HG02973 (cell line): ENCODE measurements at regions not wholly inside any gene's neighbourhood (a gene's known extent, or its start where the extent isn't known, plus 50 kb on each side); places are given as distances from the start of the nearest gene placed in this dataset.
"Not testable (repeated sequence)": the region's sequence is repeated elsewhere in the genome, so short reads cannot be mapped to it uniquely, and the experiment has no call there.

ENCODE experiments used
- ATAC-seq: cut with Tn5 transposase; IDR thresholded peaks from one replicate; pipeline ENCODE4 v1.9.1; 2021; ENCODE audit warnings: moderate library complexity; ENCODE audit not compliant: unreplicated experiment

DNA sequence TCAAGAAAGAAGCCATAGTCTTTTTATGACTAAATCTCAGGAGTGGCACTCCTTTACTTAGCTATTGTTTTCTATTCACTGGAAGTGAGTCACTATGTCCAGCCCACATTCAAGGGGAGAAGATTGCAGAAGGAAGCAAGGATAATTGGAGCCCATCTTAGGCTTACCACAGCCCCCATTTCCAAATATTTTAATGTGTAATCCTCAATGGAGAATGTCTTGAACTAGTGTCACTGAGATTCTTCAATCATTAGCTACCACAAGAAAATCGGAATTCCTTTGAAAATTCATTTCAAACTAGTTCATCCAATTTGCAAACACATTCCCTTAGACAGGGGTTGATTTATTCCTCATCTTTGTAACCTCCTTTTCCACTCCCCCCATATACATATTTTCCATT lies 84.7 kb downstream of the DLEU7 start:
- no peak for ATAC-seq

DNA sequence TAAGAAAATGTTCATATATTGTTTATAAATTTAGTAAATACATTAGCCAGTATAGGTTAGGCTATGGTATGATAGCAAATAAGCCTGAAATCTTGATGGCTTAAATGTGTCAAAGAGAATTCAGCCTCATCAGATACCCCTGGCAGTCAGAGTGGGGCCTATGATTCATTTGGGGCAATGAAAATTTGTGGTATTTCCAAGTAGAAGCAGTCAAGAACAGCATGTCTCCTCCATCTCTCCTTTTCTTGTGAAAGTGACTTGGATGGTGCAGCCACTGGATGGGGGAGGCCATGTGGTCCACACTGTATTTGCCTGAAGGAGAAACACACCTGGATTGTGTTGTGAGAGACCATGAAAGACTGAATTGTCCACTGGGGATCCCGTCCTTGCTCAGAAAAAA lies 82.7 kb downstream of the DLEU7 start:
- no peak for ATAC-seq

DNA sequence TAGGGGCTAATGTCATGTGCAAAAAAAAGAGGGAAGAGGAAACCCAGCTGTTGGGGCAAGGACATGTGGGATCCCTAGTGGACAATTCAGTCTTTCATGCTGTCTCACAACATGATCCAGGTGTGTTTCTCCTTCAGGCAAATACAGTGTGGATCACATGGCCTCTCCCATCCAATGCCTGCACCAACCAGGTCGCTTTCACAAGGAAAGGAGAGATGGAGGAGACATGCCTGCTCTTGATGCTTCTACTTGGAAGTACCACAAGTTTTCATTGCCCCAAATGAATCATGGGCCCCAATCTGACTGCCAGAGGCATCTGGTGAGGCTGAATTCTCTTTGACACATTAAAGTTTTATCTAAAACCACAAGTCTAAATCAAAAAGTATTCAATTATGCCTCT lies 82.1 kb downstream of the DLEU7 start:
- ATAC-seq = no peak

DNA sequence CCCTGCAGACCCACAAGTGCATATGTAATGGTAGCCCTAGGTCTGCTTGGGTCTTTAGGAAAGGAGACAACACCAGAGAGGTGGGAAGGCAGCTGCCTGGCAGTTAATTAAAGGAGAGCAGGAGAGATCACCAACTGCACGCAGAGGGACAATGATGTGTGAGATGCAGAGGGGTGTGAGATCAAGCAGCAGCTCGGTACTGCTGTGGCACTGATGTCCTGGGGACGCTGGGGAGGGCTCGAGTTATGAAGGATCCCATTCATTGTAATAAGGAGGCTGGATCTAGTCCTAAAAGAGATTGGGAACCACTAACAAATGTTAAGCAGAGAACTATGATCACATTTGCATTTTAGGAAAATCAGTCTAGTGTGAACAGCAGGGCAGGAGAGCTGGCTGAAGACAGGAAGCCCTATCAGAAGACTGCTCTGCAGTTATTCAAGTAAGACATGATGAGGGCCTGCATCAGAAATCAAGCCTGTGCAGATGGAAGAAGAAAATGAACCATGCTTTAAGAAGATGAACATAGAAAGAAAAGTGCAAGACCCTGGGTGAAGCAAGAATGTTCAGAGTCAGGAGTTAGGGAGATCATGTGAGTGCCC lies 80.4 kb downstream of the DLEU7 start:
- no peak for ATAC-seq

- no peak for ATAC-seq
These were observed 77.5 kb downstream of the DLEU7 start for GRCh38 chr13:50766013-50766412.

DNA sequence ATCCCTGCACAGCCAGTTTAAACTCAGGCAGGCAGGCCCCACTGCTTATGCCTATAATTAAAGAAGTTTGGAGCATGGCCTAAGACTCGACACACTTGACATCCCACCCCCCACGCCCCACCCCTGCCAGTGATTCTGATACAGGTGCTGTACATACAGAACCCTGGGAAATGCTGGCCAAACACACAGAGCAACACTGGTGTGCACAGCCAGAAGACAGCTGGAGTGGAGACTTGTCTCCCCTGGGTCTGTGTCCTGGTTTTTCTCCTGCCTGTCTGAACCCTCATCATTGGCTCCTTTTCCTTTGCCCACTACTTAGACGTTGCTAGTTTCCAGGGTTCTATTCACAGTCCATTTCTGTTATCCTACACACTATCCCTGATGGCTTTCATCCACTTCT lies 76.8 kb downstream of the DLEU7 start:
- ATAC-seq = no peak

GRCh38 chr13:50772881-50773280 lies 70.6 kb downstream of the DLEU7 start:
- ATAC-seq = not testable (repeated sequence)
